GM10248 (cell line): ENCODE measurements at regions not wholly inside any gene's neighbourhood (a gene's known extent, or its start where the extent isn't known, plus 50 kb on each side); places are given as distances from the start of the nearest gene placed in this dataset.
"Not testable (repeated sequence)": the region's sequence is repeated elsewhere in the genome, so short reads cannot be mapped to it uniquely, and the experiment has no call there.

Experiments
- CTCF ChIA-PET: fragments of 300-600 bp; sonication (Branson Sonifier 250); formaldehyde crosslinking; extraction: SDS; loops from one replicate; lab custom pipeline; 2021; ENCODE audit warnings: antibody characterized with exemption; lab: Yijun Ruan, JAX
- POLR2A ChIA-PET: fragments of 350-650 bp; sonication (Branson Sonifier 250); formaldehyde crosslinking; extraction: SDS; loops from one replicate; lab custom pipeline; 2020; ENCODE audit warnings: antibody characterized with exemption; lab: Yijun Ruan, JAX
- DNase-seq: peaks from one replicate; pipeline ENCODE4 v3.0.0; 2012; ENCODE audit errors: extremely low spot score
- TF ChIP-seq, protein P1 (sequence below): IDR thresholded peaks from 2 replicates; pipeline ENCODE4 v1.5.1; 2012; ENCODE audit warnings: mild to moderate bottlenecking, low read depth; ENCODE audit errors: extremely low read depth, missing control alignments, control extremely low read depth

GRCh38 chr9:101840694-101841188, 102.3 kb upstream of the GRIN3A start:
- CTCF ChIA-PET, result no interaction called here

GRCh38 chr9:101838988-101839387, 100.5 kb upstream of the GRIN3A start:
- DNase-seq, POLR2A ChIA-PET: not testable (repeated sequence)

More at GRCh38 chr9:101840694-101841188, 102.3 kb upstream of the GRIN3A start:
- no peak for DNase-seq
- POLR2A ChIA-PET, result no interaction called here
- TF ChIP-seq, protein P1, sequence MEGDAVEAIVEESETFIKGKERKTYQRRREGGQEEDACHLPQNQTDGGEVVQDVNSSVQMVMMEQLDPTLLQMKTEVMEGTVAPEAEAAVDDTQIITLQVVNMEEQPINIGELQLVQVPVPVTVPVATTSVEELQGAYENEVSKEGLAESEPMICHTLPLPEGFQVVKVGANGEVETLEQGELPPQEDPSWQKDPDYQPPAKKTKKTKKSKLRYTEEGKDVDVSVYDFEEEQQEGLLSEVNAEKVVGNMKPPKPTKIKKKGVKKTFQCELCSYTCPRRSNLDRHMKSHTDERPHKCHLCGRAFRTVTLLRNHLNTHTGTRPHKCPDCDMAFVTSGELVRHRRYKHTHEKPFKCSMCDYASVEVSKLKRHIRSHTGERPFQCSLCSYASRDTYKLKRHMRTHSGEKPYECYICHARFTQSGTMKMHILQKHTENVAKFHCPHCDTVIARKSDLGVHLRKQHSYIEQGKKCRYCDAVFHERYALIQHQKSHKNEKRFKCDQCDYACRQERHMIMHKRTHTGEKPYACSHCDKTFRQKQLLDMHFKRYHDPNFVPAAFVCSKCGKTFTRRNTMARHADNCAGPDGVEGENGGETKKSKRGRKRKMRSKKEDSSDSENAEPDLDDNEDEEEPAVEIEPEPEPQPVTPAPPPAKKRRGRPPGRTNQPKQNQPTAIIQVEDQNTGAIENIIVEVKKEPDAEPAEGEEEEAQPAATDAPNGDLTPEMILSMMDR, result no peak

DNA sequence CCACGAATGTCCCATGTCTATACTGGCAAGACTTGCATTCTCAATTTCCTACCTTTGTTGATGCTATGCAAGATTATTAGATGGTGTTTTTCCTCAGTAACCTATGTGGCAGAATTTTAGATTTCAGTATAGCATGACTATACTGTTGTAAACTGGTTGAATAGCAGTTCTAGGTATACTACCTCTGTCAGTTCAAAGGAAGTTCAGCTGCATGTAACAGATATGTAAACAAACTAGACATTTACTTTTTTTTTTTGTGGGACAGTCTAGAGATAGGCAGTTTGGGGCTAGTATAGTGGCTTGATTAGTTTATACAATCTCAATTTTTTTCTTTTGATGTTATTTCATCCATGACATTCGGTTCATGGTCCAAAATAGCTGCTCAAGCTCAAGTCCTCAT, 97.6 kb upstream of the GRIN3A start:
- ChIA-PET CTCF (interaction anchor here (2.6 kb wide), 1 partner anchor 9 kb away, joined by 8 read pairs; no protein-coding TSS in a partner anchor), POLR2A (no interaction called here)
- TF ChIP-seq, protein P1, result no peak
- no peak for DNase-seq

More at GRCh38 chr9:101838988-101839387, 100.5 kb upstream of the GRIN3A start:
- CTCF ChIA-PET, result not testable (repeated sequence)

GRCh38 chr9:101832486-101832885, 94.0 kb upstream of the GRIN3A start:
- ChIA-PET POLR2A (no interaction called here), CTCF (interaction anchor here (1.7 kb wide), 1 partner anchor 18 kb away, joined by 3 read pairs; no protein-coding TSS in a partner anchor)
- no peak for DNase-seq
- TF ChIP-seq, protein P1, result no peak

- CTCF ChIA-PET, DNase-seq, POLR2A ChIA-PET: not testable (repeated sequence)
Measured at GRCh38 chr9:101821450-101821849, 83.0 kb upstream of the GRIN3A start.

- DNase-seq, POLR2A ChIA-PET, CTCF ChIA-PET: not testable (repeated sequence)
Measured at GRCh38 chr9:101820983-101821382, 82.5 kb upstream of the GRIN3A start.

GRCh38 chr9:101814064-101814463, 75.6 kb upstream of the GRIN3A start:
- POLR2A ChIA-PET, result no interaction called here
- TF ChIP-seq, protein P1, result no peak
- CTCF ChIA-PET, result interaction anchor here (0.8 to 1.3 kb wide), 2 partner anchors 12 to 13 kb away, joined by 3 read pairs; no protein-coding TSS in a partner anchor
- DNase-seq, result no peak

DNA sequence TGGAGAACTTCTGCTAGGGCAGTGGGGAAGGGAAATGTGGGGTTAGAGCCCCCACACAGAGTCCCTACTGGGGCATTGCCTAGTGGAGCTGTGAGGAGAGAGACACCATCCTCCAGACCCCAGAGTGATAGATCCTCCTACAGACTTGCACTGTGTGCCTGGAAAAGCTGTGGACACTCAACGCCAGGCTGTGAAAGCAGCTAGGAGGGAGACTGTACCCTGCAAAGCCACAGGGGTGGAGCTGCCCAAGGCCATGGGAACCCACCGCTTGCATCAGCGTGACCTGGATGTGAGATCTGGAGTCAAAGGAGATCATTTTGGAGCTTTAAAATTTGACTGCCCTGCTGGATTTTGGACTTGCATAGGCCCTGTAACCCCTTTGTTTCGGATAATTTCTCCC, 69.4 kb upstream of the GRIN3A start:
- DNase-seq, POLR2A ChIA-PET, CTCF ChIA-PET: not testable (repeated sequence)

GRCh38 chr9:101796044-101796443, 57.6 kb upstream of the GRIN3A start:
- CTCF ChIA-PET, result no interaction called here
- DNase-seq, result no peak
- POLR2A ChIA-PET, result no interaction called here
- TF ChIP-seq, protein P1, result no peak
